AG09319 (cell line): ENCODE measurements at regions not wholly inside any gene's neighbourhood (a gene's known extent, or its start where the extent isn't known, plus 50 kb on each side); places are given as distances from the start of the nearest gene placed in this dataset.

Experiments
- DNase-seq: peaks from one replicate; pipeline ENCODE4 v3.0.0-alpha.2; 2010; ENCODE audit warnings: low read depth; ENCODE audit errors: extremely low read depth
- TF ChIP-seq, protein P1 (sequence below): IDR thresholded peaks from 2 replicates; pipeline ENCODE4 v1.5.1; 2011; ENCODE audit warnings: low read depth, mild to moderate bottlenecking, inconsistent platforms, low read length, moderate library complexity

DNA sequence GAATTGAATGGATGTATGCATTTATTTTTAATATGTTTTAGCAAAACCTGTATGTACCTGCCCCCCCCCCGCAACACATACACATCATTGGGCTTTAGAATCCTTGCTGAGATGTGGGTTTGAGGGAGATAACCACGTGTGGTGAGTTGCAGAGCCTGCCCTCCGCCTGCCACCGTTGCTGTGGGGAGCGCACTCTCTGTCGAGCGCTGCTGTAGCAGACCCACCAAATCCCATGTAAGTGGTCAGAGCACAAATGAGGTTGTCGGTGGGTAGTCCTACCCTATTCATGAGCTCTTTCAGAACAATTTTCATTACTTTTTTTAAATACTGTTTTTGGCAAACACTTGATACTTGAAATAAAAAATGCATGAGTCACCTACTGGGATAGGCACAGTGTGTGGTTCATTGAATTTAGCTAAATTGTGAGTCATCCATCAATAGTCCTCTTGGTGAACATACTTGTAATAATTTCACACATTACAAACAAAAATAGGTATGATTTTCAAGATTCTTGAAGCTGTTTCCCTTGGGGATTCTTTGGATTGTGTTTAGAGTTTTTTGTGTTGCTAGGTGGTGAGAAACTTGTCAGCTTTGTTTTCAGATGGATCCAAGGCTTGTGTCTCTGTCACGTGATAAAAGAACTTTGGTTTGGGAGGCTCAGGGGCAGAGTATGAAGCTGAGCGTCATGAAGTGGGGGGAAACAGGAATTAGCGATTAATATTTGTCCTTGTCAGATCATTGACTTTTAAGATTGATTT, 107.6 kb downstream of the PTCSC3 start:
- TF ChIP-seq, protein P1, sequence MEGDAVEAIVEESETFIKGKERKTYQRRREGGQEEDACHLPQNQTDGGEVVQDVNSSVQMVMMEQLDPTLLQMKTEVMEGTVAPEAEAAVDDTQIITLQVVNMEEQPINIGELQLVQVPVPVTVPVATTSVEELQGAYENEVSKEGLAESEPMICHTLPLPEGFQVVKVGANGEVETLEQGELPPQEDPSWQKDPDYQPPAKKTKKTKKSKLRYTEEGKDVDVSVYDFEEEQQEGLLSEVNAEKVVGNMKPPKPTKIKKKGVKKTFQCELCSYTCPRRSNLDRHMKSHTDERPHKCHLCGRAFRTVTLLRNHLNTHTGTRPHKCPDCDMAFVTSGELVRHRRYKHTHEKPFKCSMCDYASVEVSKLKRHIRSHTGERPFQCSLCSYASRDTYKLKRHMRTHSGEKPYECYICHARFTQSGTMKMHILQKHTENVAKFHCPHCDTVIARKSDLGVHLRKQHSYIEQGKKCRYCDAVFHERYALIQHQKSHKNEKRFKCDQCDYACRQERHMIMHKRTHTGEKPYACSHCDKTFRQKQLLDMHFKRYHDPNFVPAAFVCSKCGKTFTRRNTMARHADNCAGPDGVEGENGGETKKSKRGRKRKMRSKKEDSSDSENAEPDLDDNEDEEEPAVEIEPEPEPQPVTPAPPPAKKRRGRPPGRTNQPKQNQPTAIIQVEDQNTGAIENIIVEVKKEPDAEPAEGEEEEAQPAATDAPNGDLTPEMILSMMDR = no peak
- DNase-seq = no peak

DNA sequence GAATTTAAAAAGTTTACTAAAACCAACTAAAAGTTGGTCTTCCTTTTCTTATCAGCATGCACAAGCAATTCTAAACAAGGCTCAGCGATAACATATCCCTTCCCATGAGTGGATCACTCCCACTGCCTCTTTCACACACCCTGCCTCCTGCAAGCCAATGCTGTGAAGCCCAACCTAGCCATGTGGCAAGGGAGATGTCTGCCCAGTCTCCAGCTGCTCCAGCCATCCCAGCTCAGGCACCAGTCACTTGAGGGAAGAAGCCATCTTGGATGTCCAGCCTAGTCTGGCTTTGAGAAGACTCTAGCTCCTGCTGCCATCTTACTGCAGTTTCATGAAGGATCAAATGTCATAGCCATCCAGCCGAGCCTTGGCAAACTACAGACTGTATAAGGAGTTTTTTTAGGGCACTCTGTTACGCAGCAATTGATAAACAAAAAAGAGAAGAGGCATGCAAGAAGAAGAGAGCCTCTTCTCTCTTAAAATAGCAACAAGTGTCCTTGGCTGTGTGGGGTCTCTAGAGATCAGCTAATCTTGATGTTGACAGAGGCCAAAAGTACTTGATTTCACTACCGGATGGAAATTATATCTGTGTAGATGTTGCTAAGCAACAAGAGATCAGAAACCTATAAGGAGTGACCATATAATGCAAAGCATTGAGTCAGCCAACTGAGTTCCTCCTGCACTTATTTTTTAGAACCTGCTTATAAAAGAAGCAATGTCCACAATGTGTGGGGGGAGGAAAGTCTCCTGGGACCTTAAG, 108.9 kb downstream of the PTCSC3 start:
- TF ChIP-seq, protein P1 = no peak
- DNase-seq = no peak

DNA sequence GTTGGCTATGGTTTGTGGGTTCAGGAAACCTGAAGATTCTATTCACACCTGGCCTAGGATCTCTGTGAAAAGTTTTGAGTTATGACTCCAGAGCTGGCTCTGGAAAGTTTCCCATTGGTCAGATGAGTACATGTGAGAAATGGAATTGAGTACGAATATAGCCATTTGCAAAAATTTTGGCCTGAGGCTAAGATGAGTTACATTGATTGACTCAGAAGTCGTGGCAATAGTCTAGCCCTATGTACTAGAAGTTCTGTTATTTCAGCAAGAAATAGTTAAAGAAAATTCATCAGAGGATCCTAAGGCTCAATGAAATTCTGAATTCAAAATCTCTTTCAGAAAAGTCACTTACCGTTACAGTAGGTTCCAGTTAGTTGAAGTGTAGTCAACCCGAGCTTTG, 109.9 kb downstream of the PTCSC3 start:
- TF ChIP-seq, protein P1 = no peak
- no peak for DNase-seq

DNA sequence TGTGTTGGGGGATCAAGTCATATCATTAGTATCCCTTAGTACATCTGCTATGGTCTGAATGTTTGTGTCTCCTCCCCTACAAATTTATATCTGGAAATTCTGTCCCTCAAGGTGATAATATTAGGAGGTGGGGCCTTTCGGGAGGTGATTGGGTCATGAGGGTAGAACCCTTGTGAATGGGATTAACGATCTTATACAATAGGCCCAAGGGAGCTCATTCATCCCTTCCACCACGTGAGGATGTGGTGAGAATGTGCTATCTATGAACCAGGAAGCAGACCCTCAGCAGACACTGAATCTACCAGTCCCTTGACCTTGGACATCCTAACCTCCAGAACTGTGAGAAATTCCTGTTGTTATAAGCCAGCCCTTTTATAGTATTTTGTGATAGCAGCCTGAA, 110.7 kb downstream of the PTCSC3 start:
- TF ChIP-seq, protein P1 = no peak
- no peak for DNase-seq

DNA sequence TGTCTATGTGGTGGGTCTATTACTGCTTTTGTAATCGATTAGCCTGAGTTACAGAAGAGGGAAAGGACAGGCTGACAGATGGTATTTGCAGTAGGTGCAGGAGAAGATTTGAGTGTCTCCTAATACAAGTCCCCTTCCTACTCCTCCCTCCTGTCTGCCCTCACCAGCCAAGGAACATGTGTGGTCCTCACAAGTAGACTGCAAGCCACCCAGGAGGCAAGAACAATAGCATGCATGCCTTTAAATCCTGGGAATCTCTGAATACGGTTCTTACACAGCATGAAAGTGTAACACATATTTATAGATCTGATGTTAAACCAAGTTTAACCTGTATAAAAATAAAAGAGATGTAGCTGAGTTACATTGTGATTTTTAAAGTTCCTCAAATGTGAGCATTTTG, 117.0 kb downstream of the PTCSC3 start:
- DNase-seq = no peak
- TF ChIP-seq, protein P1 = no peak

DNA sequence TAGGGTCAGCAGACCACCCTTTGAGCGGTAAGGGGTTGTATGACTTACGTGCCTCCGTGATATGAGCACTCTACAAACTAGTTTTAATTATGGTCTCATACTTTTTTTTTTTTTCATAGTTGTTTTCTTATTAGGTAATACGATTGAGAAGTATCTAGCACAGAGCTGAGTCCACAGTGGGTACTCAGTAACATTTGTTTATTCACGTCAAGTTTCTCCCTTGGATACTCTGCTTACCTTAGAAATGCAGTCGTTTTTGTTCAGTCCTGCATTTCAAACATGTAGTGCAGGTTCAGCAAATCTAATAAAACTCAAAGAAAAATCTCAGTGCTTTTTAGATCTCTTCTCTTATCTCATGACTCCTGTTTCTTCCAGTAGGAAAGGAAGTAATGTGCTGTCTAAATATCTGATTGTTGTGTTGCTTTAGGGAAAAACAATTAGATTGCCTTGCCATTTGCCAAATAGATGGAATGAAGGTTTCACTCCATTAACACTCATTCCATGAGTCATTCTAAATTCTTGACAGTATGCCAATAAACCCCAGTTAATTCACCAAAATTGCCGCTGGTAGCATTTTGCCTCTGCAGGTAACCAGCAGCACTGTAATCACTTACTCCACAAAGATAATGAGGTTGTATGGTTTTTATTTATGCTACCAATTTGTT, 118.9 kb downstream of the PTCSC3 start:
- DNase-seq = no peak
- TF ChIP-seq, protein P1 = no peak

DNA sequence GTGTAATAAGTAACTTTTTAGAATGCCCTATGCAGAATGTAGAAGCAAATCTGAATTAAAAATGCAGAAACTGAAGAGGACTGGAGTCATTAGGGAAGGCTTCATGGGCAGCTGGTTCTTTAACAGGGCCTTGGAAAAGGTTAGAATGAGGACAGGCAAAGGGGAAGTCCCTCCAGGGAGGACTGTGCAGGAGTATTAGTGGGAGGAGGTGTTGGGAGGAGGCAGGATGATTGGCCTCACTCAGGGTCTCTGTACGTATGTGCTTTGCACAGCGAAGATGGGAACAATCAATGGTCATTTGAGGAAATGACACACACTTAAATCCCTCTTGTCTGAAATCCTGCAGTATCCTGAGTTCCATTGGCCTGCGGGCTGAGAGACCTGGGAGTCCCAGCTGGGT, 119.7 kb downstream of the PTCSC3 start:
- TF ChIP-seq, protein P1 = no peak
- no peak for DNase-seq
